Mesenteric fat pad (tissue), 1 donor: ENCODE measurements at regions not wholly inside any gene's neighbourhood (a gene's known extent, or its start where the extent isn't known, plus 50 kb on each side); places are given as distances from the start of the nearest gene placed in this dataset.

ENCODE experiments used
- DNase-seq: peaks from one replicate; pipeline ENCODE4 v3.0.0-alpha.2; 2020; ENCODE audit warnings: low spot score
- donor health status: DM: yes; HTN: yes; CAD: no.

DNA sequence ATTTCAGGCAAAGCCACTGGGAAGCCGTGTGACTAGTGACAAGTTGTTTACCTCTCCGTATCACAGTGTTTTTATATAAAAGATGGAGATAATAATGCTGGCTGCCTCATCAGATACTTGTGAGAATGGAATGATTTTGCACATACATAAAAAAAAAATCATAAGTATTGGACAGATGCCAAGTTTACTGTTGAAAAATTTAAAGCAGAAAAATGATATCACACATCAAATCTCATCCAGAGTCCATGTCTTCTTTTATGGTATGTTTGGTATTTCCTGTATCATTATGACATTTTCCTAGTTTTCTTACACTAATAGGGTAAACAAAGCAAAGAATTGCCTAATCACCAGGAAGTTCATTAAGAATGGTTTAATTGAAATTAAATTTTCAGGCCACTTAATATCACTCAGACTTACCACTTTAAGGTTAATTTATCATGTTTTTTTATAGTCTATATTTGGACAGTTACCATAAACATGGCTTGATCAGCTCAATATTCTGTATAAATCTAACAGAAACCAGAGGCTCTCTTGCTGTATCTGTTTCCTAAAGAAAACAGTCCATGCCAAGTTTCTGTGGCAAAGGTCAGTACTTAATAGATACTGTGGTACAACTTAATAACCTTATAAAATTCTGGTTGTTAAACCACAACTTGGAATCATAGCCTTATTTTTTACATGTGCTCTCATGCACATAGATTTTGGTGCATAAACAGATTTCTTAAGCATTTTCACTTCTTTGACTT lies 656.5 kb upstream of the RIOK2 start:
- no peak for DNase-seq

DNA sequence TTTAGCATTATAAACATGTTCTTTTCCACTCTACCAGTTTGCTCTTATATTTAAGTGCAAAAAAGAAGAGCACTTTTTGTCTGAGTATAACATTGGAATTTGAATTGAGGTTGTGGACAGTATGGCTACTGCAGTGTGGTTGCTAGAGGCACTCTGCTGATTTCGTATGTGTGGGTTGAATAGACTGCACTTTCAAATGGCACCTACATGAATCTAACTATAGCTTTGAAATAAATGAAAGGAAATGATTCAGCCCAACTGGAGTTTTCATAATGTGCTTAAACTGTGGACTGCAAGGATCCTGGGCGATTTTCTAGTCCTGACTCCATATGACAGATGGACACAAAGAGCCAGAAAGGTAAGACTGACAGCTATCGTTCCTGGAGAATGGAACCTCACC lies 657.6 kb upstream of the RIOK2 start:
- no peak for DNase-seq

DNA sequence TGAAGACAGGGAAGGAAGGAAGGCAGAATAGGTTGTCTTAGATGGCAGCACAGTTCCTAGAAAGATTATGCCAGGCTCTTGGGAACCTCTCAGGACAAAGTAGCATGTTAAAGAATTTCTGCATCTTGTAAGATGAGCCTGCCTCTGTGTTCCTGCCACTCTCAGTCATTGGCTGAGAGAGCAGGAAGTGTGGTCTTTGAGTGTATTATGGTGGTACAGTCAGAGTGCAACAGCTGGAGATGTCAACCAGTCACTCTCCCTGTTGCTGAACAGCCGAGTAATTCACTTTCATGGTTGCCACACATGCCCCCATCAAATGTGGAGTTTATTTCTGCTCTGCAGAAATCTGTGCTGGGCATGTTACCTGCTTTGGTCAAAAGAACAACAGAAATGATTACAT lies 659.6 kb upstream of the RIOK2 start:
- no peak for DNase-seq

- no peak for DNase-seq
These were observed 661.8 kb upstream of the RIOK2 start for GRCh38 chr5:97844797-97845196.

DNA sequence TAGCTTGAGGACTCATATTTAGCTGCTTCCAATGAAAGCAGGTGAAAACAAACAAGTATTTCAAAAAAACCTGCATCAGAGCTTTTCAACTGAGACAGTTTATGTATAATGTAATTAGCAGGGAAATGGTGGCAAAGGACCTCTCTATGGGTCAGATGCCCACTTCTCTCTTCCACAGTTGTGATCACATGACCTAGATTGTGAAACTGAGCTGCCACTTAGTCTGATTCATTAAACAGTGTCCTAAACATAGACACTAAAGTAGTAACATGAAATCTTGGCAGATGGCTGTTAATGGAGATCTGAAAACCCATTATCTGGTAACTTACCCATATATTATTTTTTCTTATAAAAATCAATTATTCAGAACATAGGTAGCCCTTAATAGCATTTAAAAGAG lies 663.6 kb upstream of the RIOK2 start:
- DNase-seq = no peak

GRCh38 chr5:97847920-97848631 lies 665.0 kb upstream of the RIOK2 start:
- DNase-seq = no peak

GRCh38 chr5:97851036-97851435 lies 668.0 kb upstream of the RIOK2 start:
- DNase-seq = no peak

- DNase-seq = no peak
These were observed 672.1 kb upstream of the RIOK2 start for GRCh38 chr5:97854871-97855762.

GRCh38 chr5:97874491-97874890 lies 691.4 kb upstream of the RIOK2 start:
- DNase-seq = no peak

- no peak for DNase-seq
These were observed 693.2 kb upstream of the RIOK2 start for GRCh38 chr5:97876272-97876671.

GRCh38 chr5:97877588-97877987 lies 694.5 kb upstream of the RIOK2 start:
- no peak for DNase-seq

- DNase-seq = no peak
These were observed 705.4 kb upstream of the RIOK2 start for GRCh38 chr5:97888439-97888838.

DNA sequence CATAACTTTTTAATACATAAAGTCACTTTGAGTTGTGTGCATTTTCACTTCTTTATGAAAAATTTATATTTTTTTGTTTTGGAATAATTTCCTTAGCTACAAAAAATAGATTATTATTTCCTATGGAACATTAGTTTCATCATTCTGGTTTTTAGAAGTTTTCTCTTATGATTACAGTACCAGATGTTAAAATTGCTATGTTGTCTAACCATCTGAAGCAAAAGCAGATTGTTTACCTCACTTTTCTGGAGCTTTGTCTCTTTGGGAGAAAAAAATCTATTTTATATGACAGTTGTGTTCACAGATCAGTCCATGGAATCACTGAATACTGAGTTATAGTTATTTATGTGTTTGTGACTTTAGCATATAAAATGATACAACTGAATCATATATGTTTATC lies 708.9 kb upstream of the RIOK2 start:
- no peak for DNase-seq

DNA sequence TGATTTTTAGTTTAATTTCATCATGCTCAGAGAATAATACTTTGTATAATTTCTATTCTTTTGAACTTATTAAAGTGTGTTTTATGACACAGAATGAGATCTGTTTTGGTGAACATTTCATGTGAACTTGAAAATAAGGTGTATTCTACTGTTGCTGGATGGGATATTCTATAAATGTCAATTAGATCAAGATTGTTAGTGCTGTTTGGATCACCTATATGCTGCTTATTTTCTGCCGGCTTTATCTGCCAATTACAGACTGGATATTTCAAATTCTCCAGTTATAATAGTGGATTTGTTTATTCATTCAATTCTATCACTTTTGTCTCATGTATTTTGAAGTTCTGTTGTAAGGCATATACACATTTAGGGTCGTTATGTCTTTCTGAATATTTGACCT lies 720.7 kb upstream of the RIOK2 start:
- no peak for DNase-seq

DNA sequence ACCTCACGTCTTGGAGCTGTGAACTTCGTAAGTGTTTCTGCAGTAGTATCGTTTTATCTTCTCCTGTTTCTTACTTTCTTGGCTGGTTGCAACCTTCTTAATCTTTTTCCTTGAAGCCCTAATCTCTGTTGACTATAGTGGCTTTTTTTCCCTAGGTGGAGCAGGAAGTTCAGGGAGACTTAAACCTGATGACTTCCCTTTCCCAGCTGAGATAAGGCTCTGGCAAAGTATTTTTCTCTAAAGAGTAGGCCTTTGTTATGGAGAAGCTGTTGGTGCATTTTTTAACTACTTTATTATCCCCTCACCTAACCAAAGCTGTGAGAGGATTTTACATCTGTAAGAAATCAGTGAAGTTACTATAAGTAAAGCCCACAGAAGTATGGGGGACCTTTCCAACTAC lies 723.1 kb upstream of the RIOK2 start:
- DNase-seq = no peak

GRCh38 chr5:97907646-97908400 lies 724.8 kb upstream of the RIOK2 start:
- DNase-seq = no peak

DNA sequence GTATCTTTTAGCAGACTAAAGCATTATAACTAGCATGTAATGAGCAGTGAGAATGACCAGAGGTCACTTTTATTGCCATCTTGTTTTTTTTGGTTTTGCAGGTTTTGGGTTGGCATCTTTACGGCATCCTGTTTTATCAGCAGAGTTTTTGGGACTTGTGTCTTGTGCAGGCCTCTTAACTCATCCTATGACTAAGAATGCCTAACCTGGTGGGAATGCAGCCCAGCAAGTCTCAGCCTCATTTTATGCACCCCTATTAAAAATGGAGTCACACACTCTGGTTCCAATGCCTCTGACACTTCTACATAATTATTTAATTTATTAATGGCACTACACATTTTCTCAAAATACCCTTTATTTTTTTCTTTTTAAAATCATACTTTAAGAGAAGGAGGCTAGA lies 726.5 kb upstream of the RIOK2 start:
- DNase-seq = no peak

- no peak for DNase-seq
These were observed 731.4 kb upstream of the RIOK2 start for GRCh38 chr5:97914483-97914882.

GRCh38 chr5:97915106-97915505 lies 732.1 kb upstream of the RIOK2 start:
- no peak for DNase-seq

- no peak for DNase-seq
These were observed 735.0 kb upstream of the RIOK2 start for GRCh38 chr5:97918057-97918456.

- no peak for DNase-seq
These were observed 735.6 kb upstream of the RIOK2 start for GRCh38 chr5:97918620-97919019.
